SK-N-SH treated with all-trans-retinoic acid at 6 μM for 48 hours (cell line): ENCODE measurements at regions not wholly inside any gene's neighbourhood (a gene's known extent, or its start where the extent isn't known, plus 50 kb on each side); places are given as distances from the start of the nearest gene placed in this dataset.

ENCODE experiments used
- ATAC-seq: fragments of 200-7000 bp; cut with Tn5 transposase; 3 replicates; pipeline ENCODE4 v1.9.1; 2020; ENCODE audit warnings: mild to moderate bottlenecking, moderate library complexity
- ARNTL ChIP-seq: fragments of 450-650 bp; formaldehyde crosslinking; IDR thresholded peaks from 2 replicates; pipeline ENCODE4 v1.5.0; 2020; ENCODE audit warnings: low read depth, mild to moderate bottlenecking, moderate library complexity, borderline replicate concordance
- BACH2 ChIP-seq: fragments of 250-450 bp; sonication (Bioruptor Pico); IDR thresholded peaks from 2 replicates; pipeline ENCODE4 v1.9.0; 2021; ENCODE audit warnings: mild to moderate bottlenecking, borderline replicate concordance
- CSDC2 ChIP-seq: fragments of 250-450 bp; sonication (Bioruptor Pico); IDR thresholded peaks from 2 replicates; pipeline ENCODE4 v1.5.0; 2020; ENCODE audit warnings: mild to moderate bottlenecking, moderate library complexity
- ESRRG ChIP-seq: fragments of 250-450 bp; sonication (Bioruptor Pico); IDR thresholded peaks from 2 replicates; pipeline ENCODE4 v1.6.1; 2021; ENCODE audit warnings: mild to moderate bottlenecking
- GLIS3 ChIP-seq: fragments of 250-450 bp; sonication (Bioruptor Pico); IDR thresholded peaks from 2 replicates; pipeline ENCODE4 v1.5.0; 2020; ENCODE audit warnings: mild to moderate bottlenecking, moderate library complexity
- ISL1 ChIP-seq: fragments of 250-450 bp; sonication (Bioruptor Pico); IDR thresholded peaks from 2 replicates; pipeline ENCODE4 v2.1.2; 2022; ENCODE audit warnings: mild to moderate bottlenecking, moderate library complexity
- OSR1 ChIP-seq: fragments of 250-450 bp; sonication (Bioruptor Pico); IDR thresholded peaks from 2 replicates; pipeline ENCODE4 v1.8.0; 2022; ENCODE audit warnings: moderate library complexity, mild to moderate bottlenecking, inconsistent platforms
- PPARA ChIP-seq: fragments of 250-450 bp; sonication (Bioruptor Pico); IDR thresholded peaks from 2 replicates; pipeline ENCODE4 v1.5.0; 2020; ENCODE audit warnings: mild to moderate bottlenecking, borderline replicate concordance
- SNAI2 ChIP-seq: fragments of 250-450 bp; sonication (Bioruptor Pico); IDR thresholded peaks from 2 replicates; pipeline ENCODE4 v1.5.0; 2020; ENCODE audit warnings: mild to moderate bottlenecking, moderate library complexity
- TCF4 ChIP-seq: fragments of 250-450 bp; sonication (Bioruptor Pico); IDR thresholded peaks from 2 replicates; pipeline ENCODE4 v1.8.0; 2021; ENCODE audit warnings: mild to moderate bottlenecking, moderate library complexity, borderline replicate concordance
- TOX ChIP-seq: fragments of 250-450 bp; sonication (Bioruptor Pico); IDR thresholded peaks from 2 replicates; pipeline ENCODE4 v1.8.0; 2021; ENCODE audit warnings: mild to moderate bottlenecking, moderate library complexity, borderline replicate concordance
- TSHZ2 ChIP-seq: fragments of 250-450 bp; sonication (Bioruptor Pico); IDR thresholded peaks from 2 replicates; pipeline ENCODE4 v1.5.0; 2020; ENCODE audit warnings: mild to moderate bottlenecking, moderate library complexity
- ZC3H10 ChIP-seq: fragments of 250-450 bp; sonication (Bioruptor Pico); IDR thresholded peaks from 2 replicates; pipeline ENCODE4 v1.5.1; 2021; ENCODE audit warnings: mild to moderate bottlenecking, moderate library complexity
- ZFP30 ChIP-seq: fragments of 450-650 bp; formaldehyde crosslinking; IDR thresholded peaks from 2 replicates; pipeline ENCODE4 v1.5.0; 2022; ENCODE audit warnings: mild to moderate bottlenecking, moderate library complexity
- ZNF565 ChIP-seq: fragments of 450-650 bp; formaldehyde crosslinking; conservative IDR thresholded peaks from 2 replicates; pipeline ENCODE4 v1.5.0; 2020; ENCODE audit warnings: low read depth, mild to moderate bottlenecking, moderate library complexity
- ZNF70 ChIP-seq: fragments of 450-650 bp; formaldehyde crosslinking; IDR thresholded peaks from 2 replicates; pipeline ENCODE4 v1.5.0; 2020; ENCODE audit warnings: mild to moderate bottlenecking, moderate library complexity
- ZNF8 ChIP-seq: fragments of 450-650 bp; formaldehyde crosslinking; IDR thresholded peaks from 2 replicates; pipeline ENCODE4 v1.5.0; 2020; ENCODE audit warnings: mild to moderate bottlenecking, moderate library complexity
- TF ChIP-seq, protein P1 (sequence below): fragments of 250-450 bp; sonication (Bioruptor Pico); IDR thresholded peaks from 2 replicates; pipeline ENCODE4 v1.8.0; 2020; ENCODE audit warnings: mild to moderate bottlenecking, moderate library complexity, borderline replicate concordance
- TF ChIP-seq, protein P2 (sequence below): fragments of 250-450 bp; sonication (Bioruptor Pico); IDR thresholded peaks from 2 replicates; pipeline ENCODE4 v1.5.1; 2021; ENCODE audit warnings: mild to moderate bottlenecking, moderate library complexity
- TF ChIP-seq, protein P3 (sequence below): fragments of 250-450 bp; sonication (Bioruptor Pico); IDR thresholded peaks from 2 replicates; pipeline ENCODE4 v1.8.0; 2021; ENCODE audit warnings: low read depth, mild to moderate bottlenecking, moderate library complexity, borderline replicate concordance

DNA sequence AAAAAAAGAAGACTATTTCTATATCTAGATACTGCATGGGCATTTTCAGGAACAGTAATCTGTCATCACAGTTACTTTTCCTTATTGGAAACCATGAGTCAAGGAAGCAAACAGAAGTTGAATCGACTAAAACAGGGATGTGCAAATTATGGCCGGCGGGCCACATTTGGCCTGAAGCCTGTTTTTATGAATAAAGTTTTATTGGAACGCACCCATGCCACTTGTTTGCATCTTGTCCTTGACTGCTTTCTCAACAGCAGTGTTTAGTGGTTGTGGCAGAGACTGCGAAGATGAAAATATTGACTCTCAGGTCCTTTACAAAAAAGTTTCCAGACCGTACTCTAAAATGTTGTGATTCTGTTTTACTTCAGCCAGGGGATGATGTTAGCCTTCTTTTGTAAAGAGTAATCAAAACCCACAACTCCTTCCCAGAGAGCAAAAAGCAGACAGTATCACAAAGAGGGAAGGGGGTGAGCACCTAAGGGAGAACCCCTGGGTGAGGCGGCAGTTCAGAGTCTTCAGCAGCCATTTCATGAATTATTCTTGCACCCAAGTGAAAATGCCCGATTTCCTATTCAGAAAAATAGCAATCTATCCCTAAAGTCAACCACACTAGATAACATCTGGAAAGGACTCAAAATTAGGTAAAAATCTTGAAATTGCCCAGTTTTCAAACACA, 190.4 kb downstream of the MYLK4 start:
- TF ChIP-seq, protein P1, sequence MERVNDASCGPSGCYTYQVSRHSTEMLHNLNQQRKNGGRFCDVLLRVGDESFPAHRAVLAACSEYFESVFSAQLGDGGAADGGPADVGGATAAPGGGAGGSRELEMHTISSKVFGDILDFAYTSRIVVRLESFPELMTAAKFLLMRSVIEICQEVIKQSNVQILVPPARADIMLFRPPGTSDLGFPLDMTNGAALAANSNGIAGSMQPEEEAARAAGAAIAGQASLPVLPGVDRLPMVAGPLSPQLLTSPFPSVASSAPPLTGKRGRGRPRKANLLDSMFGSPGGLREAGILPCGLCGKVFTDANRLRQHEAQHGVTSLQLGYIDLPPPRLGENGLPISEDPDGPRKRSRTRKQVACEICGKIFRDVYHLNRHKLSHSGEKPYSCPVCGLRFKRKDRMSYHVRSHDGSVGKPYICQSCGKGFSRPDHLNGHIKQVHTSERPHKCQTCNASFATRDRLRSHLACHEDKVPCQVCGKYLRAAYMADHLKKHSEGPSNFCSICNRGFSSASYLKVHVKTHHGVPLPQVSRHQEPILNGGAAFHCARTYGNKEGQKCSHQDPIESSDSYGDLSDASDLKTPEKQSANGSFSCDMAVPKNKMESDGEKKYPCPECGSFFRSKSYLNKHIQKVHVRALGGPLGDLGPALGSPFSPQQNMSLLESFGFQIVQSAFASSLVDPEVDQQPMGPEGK (CRISPR knock-in tag): no peak
- TF ChIP-seq, all 23 proteins: peak for 0
- ATAC-seq: no peak

DNA sequence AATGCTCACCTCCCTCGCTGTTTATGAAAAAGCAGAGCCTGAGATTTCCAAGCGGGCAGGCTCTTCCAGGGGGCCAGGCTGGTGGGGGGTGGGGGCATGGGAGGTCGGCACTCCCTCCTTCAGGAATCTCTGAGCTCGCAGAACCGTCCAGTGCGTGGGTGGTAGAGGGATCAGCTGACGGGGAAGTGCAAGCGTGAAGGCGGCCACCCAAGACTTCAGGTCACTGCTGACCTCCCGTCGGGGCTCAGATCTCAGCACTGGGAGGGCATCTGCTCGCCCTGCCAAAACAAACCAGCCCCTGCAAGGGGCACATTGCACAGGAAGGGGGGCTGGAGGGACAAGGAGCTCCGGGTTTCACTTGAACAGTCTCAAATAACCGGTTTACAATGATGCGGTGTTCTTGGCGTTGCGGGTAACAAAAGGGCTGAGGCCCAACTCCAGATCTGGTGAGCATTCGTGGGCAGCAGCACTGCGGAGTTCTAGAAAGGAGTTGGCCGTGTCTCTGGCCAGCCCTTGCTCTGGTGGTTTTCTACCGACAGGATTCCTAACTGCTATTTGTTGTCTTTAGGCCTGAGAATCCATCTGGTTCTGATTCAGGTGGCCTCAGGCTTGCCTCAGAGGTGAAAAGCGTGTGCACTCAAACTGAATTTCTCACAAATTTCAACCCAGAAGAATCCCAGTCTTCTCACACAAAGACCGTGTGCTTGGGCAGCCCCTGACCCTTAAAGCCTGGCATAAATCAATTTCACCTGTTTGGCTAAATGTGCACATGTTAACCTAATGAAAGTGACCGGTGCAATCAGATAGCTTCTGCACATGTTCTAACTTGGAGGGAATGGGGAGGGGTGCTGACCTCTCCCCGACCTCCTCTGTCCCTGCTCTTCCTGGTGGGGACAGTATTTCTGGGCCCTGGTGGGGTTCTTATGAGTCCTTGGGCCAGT, 191.6 kb downstream of the MYLK4 start:
- TF ChIP-seq ZC3H10: no peak
- TF ChIP-seq ZNF8: no peak
- TF ChIP-seq, protein P2, sequence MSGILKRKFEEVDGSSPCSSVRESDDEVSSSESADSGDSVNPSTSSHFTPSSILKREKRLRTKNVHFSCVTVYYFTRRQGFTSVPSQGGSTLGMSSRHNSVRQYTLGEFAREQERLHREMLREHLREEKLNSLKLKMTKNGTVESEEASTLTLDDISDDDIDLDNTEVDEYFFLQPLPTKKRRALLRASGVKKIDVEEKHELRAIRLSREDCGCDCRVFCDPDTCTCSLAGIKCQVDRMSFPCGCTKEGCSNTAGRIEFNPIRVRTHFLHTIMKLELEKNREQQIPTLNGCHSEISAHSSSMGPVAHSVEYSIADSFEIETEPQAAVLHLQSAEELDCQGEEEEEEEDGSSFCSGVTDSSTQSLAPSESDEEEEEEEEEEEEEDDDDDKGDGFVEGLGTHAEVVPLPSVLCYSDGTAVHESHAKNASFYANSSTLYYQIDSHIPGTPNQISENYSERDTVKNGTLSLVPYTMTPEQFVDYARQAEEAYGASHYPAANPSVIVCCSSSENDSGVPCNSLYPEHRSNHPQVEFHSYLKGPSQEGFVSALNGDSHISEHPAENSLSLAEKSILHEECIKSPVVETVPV: no peak
- TF ChIP-seq ARNTL (CRISPR knock-in tag): no peak
- no peak for TF ChIP-seq PPARA (CRISPR knock-in tag)
- TF ChIP-seq TSHZ2 (CRISPR knock-in tag): no peak
- no peak for TF ChIP-seq OSR1 (CRISPR knock-in tag)
- TF ChIP-seq ZFP30 (CRISPR knock-in tag): no peak
- TF ChIP-seq, protein P1 (CRISPR knock-in tag): no peak
- ATAC-seq: no peak

DNA sequence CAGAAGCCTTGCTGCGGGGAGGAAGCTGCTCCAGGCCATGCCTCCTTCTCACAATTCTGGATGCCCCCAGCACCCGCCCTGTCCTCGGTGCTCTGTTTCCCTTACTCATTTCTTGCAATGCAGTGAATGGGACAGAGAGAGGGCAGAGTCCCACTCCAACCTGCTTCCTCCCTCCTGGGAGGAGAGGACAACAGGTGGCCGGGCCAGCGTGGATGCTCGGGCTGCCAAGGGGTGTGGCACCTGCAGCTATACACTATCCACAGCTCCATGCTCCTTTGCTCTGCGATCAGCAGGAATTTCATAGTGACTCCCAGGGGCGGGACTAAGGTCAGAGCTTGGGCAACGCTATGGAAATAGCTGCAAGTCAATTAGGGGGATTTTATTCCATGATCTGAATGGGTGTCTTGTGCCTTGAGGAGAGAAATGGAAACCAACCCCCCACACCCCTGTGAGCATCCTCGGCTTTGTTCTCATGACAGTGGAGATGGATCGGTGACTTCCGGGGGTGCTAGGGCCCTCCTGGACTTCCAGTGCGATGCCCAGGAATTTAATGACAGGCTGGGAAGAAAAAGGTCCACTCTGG, 192.5 kb downstream of the MYLK4 start:
- TF ChIP-seq ZFP30 (CRISPR knock-in tag): no peak
- no peak for TF ChIP-seq CSDC2
- TF ChIP-seq ISL1: no peak
- no peak for TF ChIP-seq ZC3H10
- no peak for TF ChIP-seq ZNF565 (CRISPR knock-in tag)
- no peak for TF ChIP-seq PPARA (CRISPR knock-in tag)
- TF ChIP-seq, protein P1 (CRISPR knock-in tag): no peak
- no peak for TF ChIP-seq BACH2 (CRISPR knock-in tag)
- TF ChIP-seq TCF4 (CRISPR knock-in tag): no peak
- TF ChIP-seq TOX: no peak
- TF ChIP-seq, protein P3, sequence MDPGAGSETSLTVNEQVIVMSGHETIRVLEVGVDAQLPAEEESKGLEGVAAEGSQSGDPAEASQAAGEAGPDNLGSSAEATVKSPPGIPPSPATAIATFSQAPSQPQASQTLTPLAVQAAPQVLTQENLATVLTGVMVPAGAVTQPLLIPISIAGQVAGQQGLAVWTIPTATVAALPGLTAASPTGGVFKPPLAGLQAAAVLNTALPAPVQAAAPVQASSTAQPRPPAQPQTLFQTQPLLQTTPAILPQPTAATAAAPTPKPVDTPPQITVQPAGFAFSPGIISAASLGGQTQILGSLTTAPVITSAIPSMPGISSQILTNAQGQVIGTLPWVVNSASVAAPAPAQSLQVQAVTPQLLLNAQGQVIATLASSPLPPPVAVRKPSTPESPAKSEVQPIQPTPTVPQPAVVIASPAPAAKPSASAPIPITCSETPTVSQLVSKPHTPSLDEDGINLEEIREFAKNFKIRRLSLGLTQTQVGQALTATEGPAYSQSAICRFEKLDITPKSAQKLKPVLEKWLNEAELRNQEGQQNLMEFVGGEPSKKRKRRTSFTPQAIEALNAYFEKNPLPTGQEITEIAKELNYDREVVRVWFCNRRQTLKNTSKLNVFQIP: no peak
- no peak for TF ChIP-seq ZNF8
- TF ChIP-seq GLIS3 (CRISPR knock-in tag): no peak
- no peak for TF ChIP-seq ESRRG
- TF ChIP-seq ZNF70 (CRISPR knock-in tag): no peak
- TF ChIP-seq SNAI2: no peak
- no peak for ATAC-seq
